ENCODE measurements at regions not wholly inside any gene's neighbourhood (a gene's known extent, or its start where the extent isn't known, plus 50 kb on each side); places are given as distances from the start of the nearest gene placed in this dataset.

DNA sequence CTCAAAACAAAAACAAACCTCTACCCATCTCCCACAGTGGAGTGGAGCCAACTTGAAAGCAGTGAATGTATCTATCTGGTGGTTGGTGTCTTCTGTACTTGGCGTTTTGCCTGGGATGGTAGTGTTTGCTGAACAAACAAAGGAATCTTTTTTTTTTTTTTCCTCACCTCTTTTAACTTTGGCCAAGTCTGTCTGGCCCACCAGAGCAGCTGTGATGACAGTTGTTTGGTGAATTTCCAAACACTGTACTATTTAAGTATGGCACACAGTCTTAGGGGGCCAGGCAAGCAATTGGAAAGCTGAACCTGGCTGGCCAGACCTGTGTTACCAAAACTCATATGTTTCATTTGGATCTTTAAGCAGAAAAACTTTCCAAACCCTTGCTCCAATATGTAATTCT lies 101.8 kb upstream of the CDH13 start:
- Histone ChIP-seq H2AFZ (no peak overlapping the region), H3K4me3 (no peak overlapping the region), H3K27me3 (ENCODE audit: insufficient read depth, low read depth) (peaks cover 11% of the 10 kb centered on the region; the same call in 1 of the 2 replicates), H3K79me2 (ENCODE audit: low read depth) (no peaks in the 10 kb centered on the region), H3K27ac (no peak overlapping the region), H3K4me1 (replicated peaks; ENCODE audit: insufficient read depth) (no peaks in the 10 kb centered on the region), H3K9me2 (ENCODE audit: insufficient read depth) (no peaks in the 10 kb centered on the region), H4K20me1 (ENCODE audit: insufficient read depth) (no peaks in the 10 kb centered on the region), H3K4me2 (no peak overlapping the region), H3K9me3 (ENCODE audit: insufficient read depth, low read depth) (no peaks in the 10 kb centered on the region), H3F3A (ENCODE audit: insufficient read depth, low read depth) (no peaks in the 10 kb centered on the region), H3K36me3 (ENCODE audit: low read depth) (no peaks in the 10 kb centered on the region)
- intact Hi-C loops (cut with micrococcal nuclease; ENCODE audit: unreplicated experiment) = no loop called here
- POLR2A ChIA-PET (ENCODE audit: unreplicated experiment) = no interaction called here
- CTCF ChIA-PET = no interaction called here
- BruUV-seq (replicated peaks) = no TSS peak
- no peak for TF ChIP-seq EZH2 (IDR thresholded peaks at IDR 0.05; ENCODE audit: low read depth)
- TF ChIP-seq, protein P1, sequence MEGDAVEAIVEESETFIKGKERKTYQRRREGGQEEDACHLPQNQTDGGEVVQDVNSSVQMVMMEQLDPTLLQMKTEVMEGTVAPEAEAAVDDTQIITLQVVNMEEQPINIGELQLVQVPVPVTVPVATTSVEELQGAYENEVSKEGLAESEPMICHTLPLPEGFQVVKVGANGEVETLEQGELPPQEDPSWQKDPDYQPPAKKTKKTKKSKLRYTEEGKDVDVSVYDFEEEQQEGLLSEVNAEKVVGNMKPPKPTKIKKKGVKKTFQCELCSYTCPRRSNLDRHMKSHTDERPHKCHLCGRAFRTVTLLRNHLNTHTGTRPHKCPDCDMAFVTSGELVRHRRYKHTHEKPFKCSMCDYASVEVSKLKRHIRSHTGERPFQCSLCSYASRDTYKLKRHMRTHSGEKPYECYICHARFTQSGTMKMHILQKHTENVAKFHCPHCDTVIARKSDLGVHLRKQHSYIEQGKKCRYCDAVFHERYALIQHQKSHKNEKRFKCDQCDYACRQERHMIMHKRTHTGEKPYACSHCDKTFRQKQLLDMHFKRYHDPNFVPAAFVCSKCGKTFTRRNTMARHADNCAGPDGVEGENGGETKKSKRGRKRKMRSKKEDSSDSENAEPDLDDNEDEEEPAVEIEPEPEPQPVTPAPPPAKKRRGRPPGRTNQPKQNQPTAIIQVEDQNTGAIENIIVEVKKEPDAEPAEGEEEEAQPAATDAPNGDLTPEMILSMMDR (conservative IDR thresholded peaks at IDR 0.05) = no peak
- DNase-seq = no peak

DNA sequence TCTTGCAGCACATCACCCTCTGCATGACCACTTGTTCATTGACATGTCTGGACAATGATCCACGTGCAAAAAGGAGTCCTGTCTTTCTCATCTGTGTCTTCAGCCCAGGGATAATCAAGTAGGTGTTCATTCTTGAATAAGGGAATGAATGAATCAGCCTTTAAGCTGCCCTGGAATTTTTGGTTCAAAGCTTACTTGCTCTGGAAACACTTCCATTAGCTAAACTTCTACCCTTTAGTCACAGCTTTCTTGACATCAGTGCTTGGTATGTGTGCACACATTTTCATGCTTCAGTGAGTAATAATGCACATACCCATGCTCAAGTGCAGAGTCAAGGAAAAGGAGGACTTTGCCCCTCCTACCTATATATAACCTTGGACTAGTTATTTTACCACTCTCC lies 103.0 kb upstream of the CDH13 start:
- TF ChIP-seq EZH2 (IDR thresholded peaks at IDR 0.05; ENCODE audit: low read depth) = no peak
- TF ChIP-seq, protein P1 (conservative IDR thresholded peaks at IDR 0.05) = no peak
- POLR2A ChIA-PET (ENCODE audit: unreplicated experiment) = no interaction called here
- H3K9me2 ChIP-seq (ENCODE audit: insufficient read depth) = no peaks in the 10 kb centered on the region
- H3K36me3 ChIP-seq (ENCODE audit: low read depth) = no peaks in the 10 kb centered on the region
- H3F3A ChIP-seq (ENCODE audit: insufficient read depth, low read depth) = no peaks in the 10 kb centered on the region
- no peaks in the 10 kb centered on the region for H3K4me1 ChIP-seq (replicated peaks; ENCODE audit: insufficient read depth)
- no peaks in the 10 kb centered on the region for H4K20me1 ChIP-seq (ENCODE audit: insufficient read depth)
- BruUV-seq (replicated peaks) = no TSS peak
- no peak overlapping the region for H2AFZ ChIP-seq
- no peak overlapping the region for H3K4me3 ChIP-seq
- H3K27ac ChIP-seq = no peak overlapping the region
- CTCF ChIA-PET = no interaction called here
- H3K27me3 ChIP-seq (ENCODE audit: insufficient read depth, low read depth) = peaks cover 11% of the 10 kb centered on the region; the same call in 1 of the 2 replicates
- no peak for DNase-seq
- H3K4me2 ChIP-seq = no peak overlapping the region
- intact Hi-C loops (cut with micrococcal nuclease; ENCODE audit: unreplicated experiment) = no loop called here
- H3K9me3 ChIP-seq (ENCODE audit: insufficient read depth, low read depth) = no peaks in the 10 kb centered on the region
- H3K79me2 ChIP-seq (ENCODE audit: low read depth) = no peaks in the 10 kb centered on the region

DNA sequence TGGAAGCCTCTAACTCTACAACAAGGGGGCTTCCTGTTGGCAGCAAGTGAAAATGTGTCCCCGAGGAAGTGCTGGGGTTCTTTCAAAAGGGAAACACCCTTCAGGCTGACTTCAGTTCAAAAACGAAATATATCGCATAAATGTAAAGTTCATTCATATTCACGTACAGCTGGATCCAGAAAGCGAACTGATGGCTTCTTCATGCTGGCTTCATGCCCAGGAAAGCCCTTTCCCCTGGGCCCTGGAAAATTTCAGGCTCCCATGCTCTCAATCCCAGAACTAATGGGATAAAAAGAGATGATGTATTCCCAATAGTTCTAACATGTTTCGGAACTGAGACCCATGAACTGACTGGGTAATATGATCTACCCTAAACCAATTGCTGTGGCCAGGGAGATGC lies 104.7 kb upstream of the CDH13 start:
- POLR2A ChIA-PET (ENCODE audit: unreplicated experiment) = no interaction called here
- H4K20me1 ChIP-seq (ENCODE audit: insufficient read depth) = no peaks in the 10 kb centered on the region
- no TSS peak for BruUV-seq (replicated peaks)
- intact Hi-C loops (cut with micrococcal nuclease; ENCODE audit: unreplicated experiment) = no loop called here
- peaks cover 11% of the 10 kb centered on the region; the same call in 1 of the 2 replicates for H3K27me3 ChIP-seq (ENCODE audit: insufficient read depth, low read depth)
- no peak overlapping the region for H2AFZ ChIP-seq
- CTCF ChIA-PET = no interaction called here
- H3K79me2 ChIP-seq (ENCODE audit: low read depth) = no peaks in the 10 kb centered on the region
- no peaks in the 10 kb centered on the region for H3K36me3 ChIP-seq (ENCODE audit: low read depth)
- no peaks in the 10 kb centered on the region for H3K9me2 ChIP-seq (ENCODE audit: insufficient read depth)
- H3K9me3 ChIP-seq (ENCODE audit: insufficient read depth, low read depth) = no peaks in the 10 kb centered on the region
- no peak overlapping the region for H3K27ac ChIP-seq
- no peak overlapping the region for H3K4me3 ChIP-seq
- TF ChIP-seq EZH2 (IDR thresholded peaks at IDR 0.05; ENCODE audit: low read depth) = no peak
- TF ChIP-seq, protein P1 (conservative IDR thresholded peaks at IDR 0.05) = no peak
- DNase-seq = no peak
- H3K4me1 ChIP-seq (replicated peaks; ENCODE audit: insufficient read depth) = no peaks in the 10 kb centered on the region
- no peaks in the 10 kb centered on the region for H3F3A ChIP-seq (ENCODE audit: insufficient read depth, low read depth)
- no peak overlapping the region for H3K4me2 ChIP-seq

All from PC-9 (cell line).